Nephron (organoid): ENCODE measurements at regions not wholly inside any gene's neighbourhood (a gene's known extent, or its start where the extent isn't known, plus 50 kb on each side); places are given as distances from the start of the nearest gene placed in this dataset.

Experiments
- H3K27ac Mint-ChIP-seq, 3 experiments: 2 replicates each; pipeline ENCODE4 v1.8.0; 2020; ENCODE audit warnings: mixed read lengths in 3 of 3, mild to moderate bottlenecking in 2 of 3, moderate library complexity in 1 of 3
- H3K27me3 Mint-ChIP-seq: 2 replicates; pipeline ENCODE4 v1.8.0; 2021; ENCODE audit warnings: low read depth, mild to moderate bottlenecking, moderate library complexity, mixed read lengths
- H3K36me3 Mint-ChIP-seq: 2 replicates; pipeline ENCODE4 v1.8.0; 2020; ENCODE audit warnings: low read depth, mixed read lengths
- H3K4me1 Mint-ChIP-seq: 2 replicates; pipeline ENCODE4 v1.8.0; 2020; ENCODE audit warnings: mixed read lengths
- H3K4me3 Mint-ChIP-seq, 3 experiments: 2 replicates each; pipeline ENCODE4 v1.8.0; 2020; ENCODE audit warnings: mild to moderate bottlenecking in 3 of 3, mixed read lengths in 3 of 3, moderate library complexity in 2 of 3
- H3K9me3 Mint-ChIP-seq: 2 replicates; pipeline ENCODE4 v1.8.0; 2020; ENCODE audit warnings: mixed read lengths
- TF ChIP-seq, protein P1 (sequence below), 3 experiments: fragments of 200-600 bp; sonication (generic); IDR thresholded peaks; one replicate each; pipeline ENCODE4 v1.5.0; 2021; ENCODE audit warnings: antibody characterized with exemption in 3 of 3; ENCODE audit not compliant: unreplicated experiment in 3 of 3

- Mint-ChIP-seq H3K4me1 (peaks cover 28% of the 10 kb centered on the region), H3K4me3 (no peak overlapping the region), H3K36me3 (peaks cover 7% of the 10 kb centered on the region), H3K27me3 (peaks cover 11% of the 10 kb centered on the region), H3K27ac (peak overlapping the region; percentile 74 to 86 (median 81)), H3K9me3 (peaks cover 17% of the 10 kb centered on the region)
- TF ChIP-seq, protein P1, sequence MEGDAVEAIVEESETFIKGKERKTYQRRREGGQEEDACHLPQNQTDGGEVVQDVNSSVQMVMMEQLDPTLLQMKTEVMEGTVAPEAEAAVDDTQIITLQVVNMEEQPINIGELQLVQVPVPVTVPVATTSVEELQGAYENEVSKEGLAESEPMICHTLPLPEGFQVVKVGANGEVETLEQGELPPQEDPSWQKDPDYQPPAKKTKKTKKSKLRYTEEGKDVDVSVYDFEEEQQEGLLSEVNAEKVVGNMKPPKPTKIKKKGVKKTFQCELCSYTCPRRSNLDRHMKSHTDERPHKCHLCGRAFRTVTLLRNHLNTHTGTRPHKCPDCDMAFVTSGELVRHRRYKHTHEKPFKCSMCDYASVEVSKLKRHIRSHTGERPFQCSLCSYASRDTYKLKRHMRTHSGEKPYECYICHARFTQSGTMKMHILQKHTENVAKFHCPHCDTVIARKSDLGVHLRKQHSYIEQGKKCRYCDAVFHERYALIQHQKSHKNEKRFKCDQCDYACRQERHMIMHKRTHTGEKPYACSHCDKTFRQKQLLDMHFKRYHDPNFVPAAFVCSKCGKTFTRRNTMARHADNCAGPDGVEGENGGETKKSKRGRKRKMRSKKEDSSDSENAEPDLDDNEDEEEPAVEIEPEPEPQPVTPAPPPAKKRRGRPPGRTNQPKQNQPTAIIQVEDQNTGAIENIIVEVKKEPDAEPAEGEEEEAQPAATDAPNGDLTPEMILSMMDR (IDR thresholded peaks at IDR 0.05; ENCODE audit: unreplicated experiment in 3 of 3): no peak
Observed at GRCh38 chr2:173589604-173590275, 235.1 kb downstream of the CDCA7 start.

- TF ChIP-seq, protein P1 (IDR thresholded peaks at IDR 0.05; ENCODE audit: unreplicated experiment in 3 of 3): no peak
- peaks cover 17% of the 10 kb centered on the region for H3K9me3 Mint-ChIP-seq
- peak overlapping the region; percentile 74 to 86 (median 81) for H3K27ac Mint-ChIP-seq
- no peak overlapping the region for H3K4me3 Mint-ChIP-seq
- peaks cover 7% of the 10 kb centered on the region for H3K36me3 Mint-ChIP-seq
- H3K4me1 Mint-ChIP-seq: peaks cover 22% of the 10 kb centered on the region
- H3K27me3 Mint-ChIP-seq: peaks cover 11% of the 10 kb centered on the region
Observed at GRCh38 chr2:173590276-173590861, 235.7 kb downstream of the CDCA7 start.

GRCh38 chr2:173593109-173593508 is 238.4 kb downstream of the CDCA7 start:
- peaks cover 7% of the 10 kb centered on the region for H3K36me3 Mint-ChIP-seq
- H3K4me1 Mint-ChIP-seq: peaks cover 18% of the 10 kb centered on the region
- no peak overlapping the region for H3K27ac Mint-ChIP-seq
- H3K4me3 Mint-ChIP-seq: no peak overlapping the region
- peaks cover 20% of the 10 kb centered on the region for H3K9me3 Mint-ChIP-seq
- TF ChIP-seq, protein P1 (IDR thresholded peaks at IDR 0.05; ENCODE audit: unreplicated experiment in 3 of 3): no peak
- H3K27me3 Mint-ChIP-seq: peaks cover 11% of the 10 kb centered on the region

- peaks cover 29% of the 10 kb centered on the region for H3K9me3 Mint-ChIP-seq
- TF ChIP-seq, protein P1 (IDR thresholded peaks at IDR 0.05; ENCODE audit: unreplicated experiment in 3 of 3): no peak
- H3K27ac Mint-ChIP-seq: no peak overlapping the region
- H3K4me3 Mint-ChIP-seq: no peak overlapping the region
- no peaks in the 10 kb centered on the region for H3K4me1 Mint-ChIP-seq
- peaks cover 9% of the 10 kb centered on the region for H3K27me3 Mint-ChIP-seq
- H3K36me3 Mint-ChIP-seq: peaks cover 7% of the 10 kb centered on the region
Observed at GRCh38 chr2:173596244-173596643, 241.6 kb downstream of the CDCA7 start.

DNA sequence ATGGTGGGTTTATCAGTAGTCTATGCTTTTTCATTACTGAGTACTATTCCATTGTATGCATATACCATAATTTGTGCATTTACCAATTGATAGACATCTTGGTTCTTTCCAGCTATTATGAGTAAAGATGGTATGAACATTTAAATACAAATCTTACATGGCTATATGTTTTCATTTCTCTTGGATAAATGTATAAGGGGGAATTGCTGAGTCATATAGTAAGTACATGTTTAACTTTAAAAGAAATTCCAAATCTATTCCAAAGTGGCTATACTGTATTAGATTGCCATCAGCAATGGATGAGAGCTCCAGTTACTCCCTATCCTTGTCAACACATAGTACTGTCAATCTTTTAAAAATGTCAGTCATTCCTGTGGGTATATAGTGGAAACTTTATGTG is 243.9 kb downstream of the CDCA7 start:
- H3K4me1 Mint-ChIP-seq: no peaks in the 10 kb centered on the region

More for the DNA sequence above, 243.9 kb downstream of the CDCA7 start:
- Mint-ChIP-seq H3K36me3 (peaks cover 4% of the 10 kb centered on the region), H3K27ac (no peak overlapping the region), H3K9me3 (peaks cover 23% of the 10 kb centered on the region), H3K27me3 (peaks cover 7% of the 10 kb centered on the region), H3K4me3 (no peak overlapping the region)
- TF ChIP-seq, protein P1 (IDR thresholded peaks at IDR 0.05; ENCODE audit: unreplicated experiment in 3 of 3): no peak
